T follicular helper cell (primary cell): ENCODE measurements at regions not wholly inside any gene's neighbourhood (a gene's known extent, or its start where the extent isn't known, plus 50 kb on each side); places are given as distances from the start of the nearest gene placed in this dataset.

Experiments used
- DNase-seq: peaks from one replicate; pipeline ENCODE4 v3.0.0-alpha.2; 2020; ENCODE audit warnings: low read depth

DNA sequence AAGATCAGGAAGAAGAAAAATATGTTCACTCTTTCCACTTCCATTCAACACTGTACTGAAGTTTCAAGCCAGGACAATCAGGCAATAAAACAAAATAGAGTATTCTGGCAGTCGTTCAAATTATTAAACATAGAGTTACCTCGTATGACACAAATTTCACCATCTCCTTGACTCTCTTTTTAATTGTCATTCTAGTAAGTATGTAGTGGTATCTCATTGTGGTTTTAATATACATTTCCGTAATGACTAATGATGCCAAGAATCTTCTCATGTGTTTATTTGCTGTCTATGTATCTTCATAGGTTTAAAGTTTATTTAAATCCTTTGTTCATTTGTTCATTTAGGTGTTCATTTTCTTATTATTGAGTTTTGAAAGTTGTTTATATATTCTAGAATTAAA is 352.2 kb downstream of the IDS start:
- DNase-seq: no peak

DNA sequence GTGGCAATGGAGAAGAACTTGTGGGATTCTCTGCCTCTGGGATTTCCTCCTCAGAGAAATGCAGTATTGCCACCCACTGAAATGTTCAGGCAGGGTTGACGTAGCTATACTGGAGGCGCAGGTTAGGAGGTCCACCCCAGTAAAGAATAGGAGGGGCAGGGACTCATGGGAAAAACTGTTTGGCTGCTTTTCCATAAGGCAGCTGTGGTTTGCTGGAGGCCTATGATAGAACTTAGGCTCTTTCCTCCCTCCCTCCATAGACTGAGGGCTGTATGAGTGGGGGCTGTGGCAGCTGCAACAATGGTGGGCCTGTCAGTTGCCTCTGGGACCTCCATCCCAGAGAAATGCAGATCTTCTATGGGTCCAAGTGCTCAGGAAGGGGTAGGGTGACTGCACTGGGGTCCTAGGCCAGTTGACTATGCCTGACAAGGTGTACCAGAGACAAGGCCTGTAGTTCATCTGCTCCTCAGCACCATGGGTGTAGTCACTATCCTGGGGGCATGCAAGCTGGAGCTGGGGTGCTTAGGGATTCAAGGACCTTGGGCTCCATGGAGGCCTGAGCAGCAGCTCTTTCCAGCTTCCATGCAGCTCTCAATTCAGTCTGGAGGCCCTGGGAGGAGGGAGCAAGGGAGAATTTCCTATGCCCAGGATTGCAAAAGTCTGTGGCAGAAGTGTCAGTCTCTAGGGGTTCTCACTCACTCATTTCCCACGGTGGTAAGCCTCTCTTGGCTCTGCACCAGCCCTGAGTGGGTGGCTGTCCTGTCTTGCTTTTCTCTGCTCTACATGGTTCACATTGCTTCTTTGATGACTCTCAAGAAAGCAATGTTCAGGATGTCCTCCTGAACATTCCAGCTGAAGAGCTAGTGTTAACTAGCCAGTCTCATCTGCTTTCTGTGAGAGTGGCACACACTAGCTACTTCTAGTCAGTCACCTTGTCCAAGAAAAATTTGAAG is 353.0 kb downstream of the IDS start:
- no peak for DNase-seq

DNA sequence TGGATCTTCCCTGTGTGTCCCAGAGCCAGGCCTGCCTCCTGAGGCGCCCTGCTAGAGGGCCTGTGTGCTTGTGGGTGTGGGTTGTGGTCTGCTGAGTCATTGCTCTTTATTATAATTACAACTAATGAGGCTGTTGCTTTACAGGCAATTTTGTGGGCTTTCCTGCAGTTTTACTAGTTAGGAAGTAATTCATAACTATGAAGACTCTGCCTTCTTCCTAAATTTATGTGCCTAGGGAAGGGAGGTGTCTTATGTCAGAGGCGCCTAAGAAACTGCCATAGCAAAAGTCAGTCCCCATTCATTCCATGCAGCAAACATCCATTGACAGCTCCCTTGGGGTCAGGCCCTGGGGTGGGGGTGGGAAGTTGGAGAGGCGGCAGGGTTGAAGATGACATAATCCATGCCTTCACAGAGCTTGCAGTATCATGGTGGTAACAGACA is 359.2 kb downstream of the IDS start:
- no peak for DNase-seq

DNA sequence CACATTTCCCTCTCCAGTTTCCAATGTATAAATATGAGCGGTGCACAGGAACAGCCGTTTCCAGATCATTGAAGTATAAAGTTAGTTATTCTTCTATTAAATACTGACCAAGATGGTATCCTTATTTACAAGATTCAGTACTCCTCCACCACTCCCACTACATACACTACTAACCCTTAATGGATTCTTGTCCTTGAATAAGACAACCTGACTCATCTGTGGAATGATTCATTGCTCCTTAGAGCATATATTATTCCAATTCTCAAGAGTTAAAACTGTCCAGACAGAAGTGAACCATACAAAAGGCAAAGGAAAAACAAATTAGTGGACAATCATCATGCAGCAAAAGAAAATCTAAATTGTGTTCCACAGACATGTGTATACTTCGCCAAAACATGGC is 373.3 kb downstream of the IDS start:
- no peak for DNase-seq

- no peak for DNase-seq
These were observed 375.3 kb downstream of the IDS start for GRCh38 chrX:149129767-149130166.

- no peak for DNase-seq
These were observed 380.5 kb downstream of the IDS start for GRCh38 chrX:149124526-149125108.

DNA sequence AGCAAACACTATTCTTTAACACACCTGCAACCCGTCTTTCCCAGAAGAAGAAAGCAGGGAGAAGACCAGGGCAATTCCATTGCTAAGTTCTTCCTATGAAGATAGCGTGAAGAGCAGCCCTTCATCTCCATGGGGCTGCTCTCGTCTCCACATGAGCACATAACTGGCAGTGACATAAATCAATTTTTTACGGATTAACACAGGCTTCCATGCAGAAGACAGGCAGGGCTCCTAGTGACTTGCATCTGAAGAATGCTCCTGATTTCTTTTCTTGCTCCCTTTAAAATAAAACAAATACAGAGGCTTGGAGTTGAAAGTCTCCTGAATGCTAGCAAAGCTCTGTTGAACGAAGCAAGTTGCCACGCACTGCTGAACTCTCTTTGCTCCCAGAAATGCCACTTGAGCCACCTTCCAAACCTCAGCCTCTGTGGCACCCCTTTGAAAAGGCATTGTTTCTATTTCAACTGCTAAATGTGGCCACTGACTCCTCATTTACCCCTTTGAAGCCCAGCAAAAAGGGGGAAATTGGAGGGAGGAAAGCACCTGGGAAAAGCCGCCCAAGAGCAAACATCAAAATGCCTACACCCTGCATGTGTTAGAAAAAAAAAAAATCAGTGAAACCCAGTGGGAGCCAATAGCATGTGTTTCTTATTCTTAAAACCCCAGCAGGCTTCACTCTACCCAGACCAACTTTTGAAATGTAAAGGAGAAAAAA is 383.7 kb downstream of the IDS start:
- no peak for DNase-seq

- no peak for DNase-seq
These were observed 384.6 kb downstream of the IDS start for GRCh38 chrX:149120459-149120858.

DNA sequence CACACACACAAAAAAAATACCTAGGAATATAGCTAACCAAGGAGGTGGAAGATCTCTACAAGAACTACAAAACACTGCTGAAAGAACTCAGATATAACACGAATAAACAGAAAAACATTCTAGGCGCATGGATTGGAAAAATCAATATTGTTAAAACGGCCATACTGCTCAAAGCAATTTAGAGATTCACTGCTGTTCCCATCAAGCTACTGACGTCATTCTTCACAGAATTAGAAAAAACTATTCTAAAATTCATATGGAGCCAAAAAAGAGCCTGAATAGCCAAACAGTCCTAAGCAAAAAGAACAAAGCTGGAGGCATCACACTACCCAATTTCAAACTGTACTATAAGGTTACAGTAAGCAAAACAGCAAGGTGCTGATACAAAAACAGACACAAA is 390.2 kb downstream of the IDS start:
- no peak for DNase-seq

DNA sequence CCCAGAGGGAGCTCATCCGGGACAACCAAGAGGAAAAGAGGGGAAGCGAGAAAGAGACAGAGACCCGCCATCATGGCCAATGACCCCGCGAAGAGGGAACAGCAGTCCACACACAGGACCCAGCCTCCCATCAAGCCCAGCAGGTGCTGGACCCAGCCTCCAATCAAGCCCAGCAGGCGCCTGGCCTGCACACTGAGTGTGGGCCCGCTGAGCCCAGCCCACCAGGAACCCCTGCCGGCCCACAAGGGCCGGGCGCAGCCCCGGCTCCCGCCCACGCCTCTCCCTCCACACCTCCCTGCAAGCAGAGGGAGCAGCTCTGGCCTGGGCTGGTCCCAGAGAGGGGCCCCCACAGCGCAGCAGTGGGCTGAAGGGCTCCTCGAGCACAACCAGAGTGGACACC is 391.1 kb downstream of the IDS start:
- DNase-seq: no peak

DNA sequence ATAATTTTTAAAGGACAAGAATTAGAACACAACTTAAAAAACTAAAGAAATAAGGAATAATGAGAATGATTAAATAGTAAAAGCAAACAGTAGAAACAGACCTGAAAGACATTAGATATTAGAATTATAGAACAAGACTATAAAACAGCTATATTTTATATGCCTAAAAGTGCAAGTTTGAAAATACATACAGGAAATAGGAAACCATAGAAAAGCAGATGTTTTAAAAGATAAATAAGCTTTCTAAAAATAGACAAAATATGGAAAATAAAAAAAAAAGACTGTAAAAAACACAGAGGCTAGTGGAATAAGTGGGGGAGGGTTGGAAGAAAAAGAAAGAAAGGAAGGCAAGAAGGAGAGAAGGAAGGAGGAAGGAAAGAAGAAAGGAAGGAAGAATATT is 407.3 kb downstream of the IDS start:
- DNase-seq: no peak

GRCh38 chrX:149092179-149092578 is 412.9 kb downstream of the IDS start:
- DNase-seq: no peak

DNA sequence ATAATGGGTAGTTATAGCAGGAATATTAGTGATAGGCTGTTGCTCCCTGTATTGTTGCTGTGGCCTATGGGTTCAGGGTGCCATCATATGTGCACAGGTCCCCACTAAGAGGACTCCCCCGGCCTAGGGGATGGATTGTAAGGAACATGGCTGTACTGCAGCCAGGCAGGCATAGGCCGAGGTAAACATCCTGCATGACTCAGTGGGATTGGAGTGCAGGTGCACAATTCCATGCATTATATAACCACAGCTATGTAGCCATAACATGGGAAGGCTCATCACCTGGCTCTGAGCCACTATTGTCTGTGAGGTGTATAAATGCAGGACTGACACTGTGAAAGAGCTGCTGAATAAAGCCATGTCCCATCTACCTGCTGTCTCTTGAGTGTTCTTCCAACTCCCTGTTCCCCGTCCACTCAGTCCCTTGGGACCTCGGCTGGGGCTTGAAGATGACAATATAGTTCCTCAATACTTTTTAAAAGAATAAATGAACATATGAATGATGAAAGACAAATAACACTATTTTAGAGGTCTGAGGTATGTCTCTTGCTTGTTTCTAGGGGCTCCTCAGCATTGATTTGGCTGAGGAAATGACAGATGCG is 425.2 kb downstream of the IDS start:
- DNase-seq: no peak

GRCh38 chrX:149074398-149074797 is 430.7 kb downstream of the IDS start:
- DNase-seq: no peak

- DNase-seq: no peak
These were observed 431.6 kb downstream of the IDS start for GRCh38 chrX:149073479-149073878.

DNA sequence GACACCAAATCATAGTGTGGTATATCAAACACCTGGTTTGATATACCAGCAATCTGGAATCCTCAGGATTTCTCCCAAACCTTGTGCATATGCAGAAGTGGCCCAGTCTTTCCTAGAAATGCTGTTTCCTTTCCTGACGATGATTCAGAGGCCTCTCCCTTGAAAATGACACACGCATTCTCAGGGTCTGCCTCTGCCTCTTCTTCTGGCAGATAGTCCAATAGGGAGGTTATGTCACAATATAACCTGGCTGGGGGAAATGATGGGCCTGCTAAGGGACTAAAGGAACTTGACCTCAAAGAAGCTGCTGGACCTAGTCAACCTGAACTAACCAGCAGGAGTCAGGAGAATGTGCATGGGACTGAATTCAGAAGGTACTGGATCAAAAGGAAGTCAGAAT is 435.2 kb downstream of the IDS start:
- no peak for DNase-seq

DNA sequence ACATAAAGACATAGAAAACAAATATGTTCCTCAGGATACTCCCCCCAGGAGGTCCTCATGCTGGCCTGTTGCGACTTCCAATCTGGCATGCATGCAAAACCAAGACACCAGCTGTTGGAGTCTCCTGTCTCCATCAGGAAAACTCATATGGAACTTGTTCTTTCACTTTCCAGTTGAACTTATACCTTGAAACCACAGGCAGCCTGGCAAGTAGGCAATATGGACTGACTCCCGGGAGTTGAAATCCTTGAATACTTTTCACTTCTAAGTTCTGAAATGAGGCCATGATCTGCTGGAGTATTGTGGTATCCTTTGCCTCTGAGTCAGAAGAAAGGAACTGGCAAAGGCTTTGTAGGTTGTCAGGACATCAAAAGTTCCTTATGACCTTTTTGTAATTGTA is 444.2 kb downstream of the IDS start:
- no peak for DNase-seq
